Mucosa of descending colon (tissue), 3 donors: ENCODE measurements at regions not wholly inside any gene's neighbourhood (a gene's known extent, or its start where the extent isn't known, plus 50 kb on each side); places are given as distances from the start of the nearest gene placed in this dataset.

Experiments used
- ATAC-seq: fragments of 200-7000 bp; cut with Tn5 transposase; one replicate; pipeline ENCODE4 v1.9.1; 2020; ENCODE audit warnings: mild to moderate bottlenecking, moderate library complexity
- DNase-seq, 3 donors: peaks; one replicate each; pipeline ENCODE4 v3.0.0-alpha.2; 2020
- H3K36me3 ChIP-seq: fragments of 200-600 bp; one replicate; pipeline ENCODE4 v1.8.0; 2021; ENCODE audit warnings: low read depth, mild to moderate bottlenecking
- H3K4me1 ChIP-seq: fragments of 200-600 bp; one replicate; pipeline ENCODE4 v1.8.0; 2021; ENCODE audit warnings: low read depth, mild to moderate bottlenecking
- H3K4me3 ChIP-seq: fragments of 200-600 bp; one replicate; pipeline ENCODE4 v1.8.0; 2021; ENCODE audit warnings: mild to moderate bottlenecking
- H3K9me3 ChIP-seq: fragments of 200-600 bp; one replicate; pipeline ENCODE4 v1.8.0; 2021; ENCODE audit warnings: mild to moderate bottlenecking
- intact Hi-C, 2 donors: fragments of 100-400 bp; cut with DNase I in 1 of 2; cut with micrococcal nuclease in 1 of 2; formaldehyde crosslinking; loops; one replicate each; pipeline versions ENCODE4 v1.11.0 to v1.11.1; 2022; cut with DNase I, micrococcal nuclease
- TF ChIP-seq, protein P1 (sequence below): fragments of 200-600 bp; IDR thresholded peaks from one replicate; pipeline ENCODE4 v1.8.0; 2022; ENCODE audit warnings: antibody characterized with exemption, mild to moderate bottlenecking
- donor health status: DM: no; HTN: no; CAD: no; lungs with moderate emphysema.
- donor health status: DM: no; HTN: no; CAD: no.
- donor health status: DM: no; HTN: yes; CAD: no.

GRCh38 chr14:85921241-85921640 lies 391.3 kb downstream of the FLRT2 start:
- ATAC-seq, result no peak
- TF ChIP-seq, protein P1, sequence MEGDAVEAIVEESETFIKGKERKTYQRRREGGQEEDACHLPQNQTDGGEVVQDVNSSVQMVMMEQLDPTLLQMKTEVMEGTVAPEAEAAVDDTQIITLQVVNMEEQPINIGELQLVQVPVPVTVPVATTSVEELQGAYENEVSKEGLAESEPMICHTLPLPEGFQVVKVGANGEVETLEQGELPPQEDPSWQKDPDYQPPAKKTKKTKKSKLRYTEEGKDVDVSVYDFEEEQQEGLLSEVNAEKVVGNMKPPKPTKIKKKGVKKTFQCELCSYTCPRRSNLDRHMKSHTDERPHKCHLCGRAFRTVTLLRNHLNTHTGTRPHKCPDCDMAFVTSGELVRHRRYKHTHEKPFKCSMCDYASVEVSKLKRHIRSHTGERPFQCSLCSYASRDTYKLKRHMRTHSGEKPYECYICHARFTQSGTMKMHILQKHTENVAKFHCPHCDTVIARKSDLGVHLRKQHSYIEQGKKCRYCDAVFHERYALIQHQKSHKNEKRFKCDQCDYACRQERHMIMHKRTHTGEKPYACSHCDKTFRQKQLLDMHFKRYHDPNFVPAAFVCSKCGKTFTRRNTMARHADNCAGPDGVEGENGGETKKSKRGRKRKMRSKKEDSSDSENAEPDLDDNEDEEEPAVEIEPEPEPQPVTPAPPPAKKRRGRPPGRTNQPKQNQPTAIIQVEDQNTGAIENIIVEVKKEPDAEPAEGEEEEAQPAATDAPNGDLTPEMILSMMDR, result no peak

GRCh38 chr14:85917716-85918115 lies 387.8 kb downstream of the FLRT2 start:
- no peak for ATAC-seq
- H3K36me3 ChIP-seq, result no peaks in the 10 kb centered on the region
- H3K4me1 ChIP-seq, result no peaks in the 10 kb centered on the region
- DNase-seq, result no peak
- peaks cover 38% of the 10 kb centered on the region for H3K9me3 ChIP-seq
- H3K4me3 ChIP-seq, result no peak overlapping the region
- intact Hi-C loops, result no loop called here
- TF ChIP-seq, protein P1, result no peak

More at GRCh38 chr14:85921241-85921640, 391.3 kb downstream of the FLRT2 start:
- intact Hi-C loops, result no loop called here
- no peak overlapping the region for H3K4me3 ChIP-seq
- H3K36me3 ChIP-seq, result no peaks in the 10 kb centered on the region
- H3K4me1 ChIP-seq, result no peaks in the 10 kb centered on the region
- no peak for DNase-seq
- peaks cover 35% of the 10 kb centered on the region for H3K9me3 ChIP-seq

GRCh38 chr14:85915711-85916110 lies 385.8 kb downstream of the FLRT2 start:
- DNase-seq (no peak), ATAC-seq (no peak)
- intact Hi-C loops, result no loop called here
- TF ChIP-seq, protein P1, result no peak
- no peaks in the 10 kb centered on the region for H3K36me3 ChIP-seq
- peaks cover 51% of the 10 kb centered on the region for H3K9me3 ChIP-seq
- no peaks in the 10 kb centered on the region for H3K4me1 ChIP-seq
- no peak overlapping the region for H3K4me3 ChIP-seq

DNA sequence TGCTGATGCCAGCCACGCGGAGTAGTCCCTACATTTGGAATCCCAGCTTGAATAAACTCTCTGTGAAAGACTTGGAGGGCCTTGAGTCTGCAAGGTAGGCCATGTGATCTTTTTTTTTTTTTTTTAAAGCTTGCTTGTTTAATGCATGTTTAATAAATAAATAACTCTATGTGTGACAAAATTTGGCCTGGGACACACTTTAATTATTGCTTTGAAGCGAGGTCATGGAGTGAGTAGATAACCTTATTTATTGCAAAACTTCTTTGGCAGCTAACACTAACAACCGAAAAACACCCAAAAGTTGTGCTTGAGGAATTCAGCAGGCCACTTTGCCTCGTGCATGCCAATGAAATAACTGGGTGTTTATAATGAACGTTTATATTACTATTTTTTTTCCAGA lies 382.2 kb downstream of the FLRT2 start:
- TF ChIP-seq, protein P1, result no peak
- no peaks in the 10 kb centered on the region for H3K36me3 ChIP-seq
- intact Hi-C loops, result no loop called here
- H3K9me3 ChIP-seq, result peaks cover 38% of the 10 kb centered on the region
- DNase-seq (no peak), ATAC-seq (no peak)
- no peaks in the 10 kb centered on the region for H3K4me1 ChIP-seq
- H3K4me3 ChIP-seq, result no peak overlapping the region

DNA sequence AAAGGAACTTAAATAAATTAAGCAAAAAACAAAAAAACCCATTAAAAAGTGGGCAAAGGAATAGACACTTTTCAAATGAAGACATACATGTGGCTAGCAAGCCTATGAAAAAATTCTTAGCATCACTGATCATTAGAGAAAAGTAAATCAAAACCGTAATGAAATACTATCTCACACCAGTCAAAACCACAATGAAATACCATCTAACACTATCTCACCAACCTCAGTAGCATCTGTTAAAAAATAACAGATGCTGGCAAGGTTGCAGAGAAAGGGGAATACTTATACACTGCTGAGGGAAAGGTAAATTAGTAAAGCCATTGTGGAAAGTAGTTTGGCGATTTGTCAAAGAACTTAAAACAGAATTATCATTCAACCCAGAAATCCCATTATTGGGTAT lies 381.1 kb downstream of the FLRT2 start:
- peaks cover 42% of the 10 kb centered on the region for H3K9me3 ChIP-seq
- intact Hi-C loops, result no loop called here

DNA sequence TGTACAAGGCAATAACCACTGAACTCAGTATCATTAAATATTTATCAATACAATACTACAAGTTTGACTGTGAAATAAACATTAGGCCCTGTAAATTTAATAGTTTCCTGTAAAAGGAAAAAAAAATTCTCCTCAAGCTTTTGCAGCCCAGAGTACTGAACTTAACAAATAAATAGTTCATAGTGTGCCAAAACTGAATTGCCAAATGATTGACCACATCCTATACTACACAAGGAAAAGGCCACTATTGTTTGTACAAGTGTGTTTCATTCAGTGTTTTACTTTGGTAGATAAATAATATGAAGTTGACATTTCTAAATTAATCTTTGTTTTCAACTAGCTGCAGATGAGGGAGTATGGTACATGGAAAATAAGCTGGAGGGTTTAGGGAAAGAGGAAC lies 379.6 kb downstream of the FLRT2 start:
- no peaks in the 10 kb centered on the region for H3K4me1 ChIP-seq
- TF ChIP-seq, protein P1, result no peak
- H3K9me3 ChIP-seq, result peaks cover 42% of the 10 kb centered on the region
- intact Hi-C loops, result no loop called here
- ATAC-seq, result no peak
- DNase-seq, result no peak
- H3K4me3 ChIP-seq, result no peak overlapping the region
- H3K36me3 ChIP-seq, result no peaks in the 10 kb centered on the region

More for the DNA sequence above, 381.1 kb downstream of the FLRT2 start:
- Histone ChIP-seq H3K4me3 (no peak overlapping the region), H3K4me1 (no peaks in the 10 kb centered on the region), H3K36me3 (no peaks in the 10 kb centered on the region)
- no peak for DNase-seq
- TF ChIP-seq, protein P1, result no peak
- no peak for ATAC-seq
